ENCODE measurements at regions not wholly inside any gene's neighbourhood (a gene's known extent, or its start where the extent isn't known, plus 50 kb on each side); places are given as distances from the start of the nearest gene placed in this dataset.

GRCh38 chr2:146295080-146295670 is 1549.7 kb upstream of the ACVR2A start:
- DNase-seq (ENCODE audit: low spot score) = no peak

GRCh38 chr2:146287281-146287680 is 1557.5 kb upstream of the ACVR2A start:
- no peak for DNase-seq (ENCODE audit: low spot score)

GRCh38 chr2:146278881-146279280 is 1565.9 kb upstream of the ACVR2A start:
- no peak for DNase-seq (ENCODE audit: low spot score)

- no peak for DNase-seq (ENCODE audit: low spot score)
Observed at GRCh38 chr2:146271131-146271831, 1573.5 kb upstream of the ACVR2A start.

- DNase-seq (ENCODE audit: low spot score) = no peak
Observed at GRCh38 chr2:146270618-146271017, 1574.2 kb upstream of the ACVR2A start.

GRCh38 chr2:146267093-146267492 is 1577.7 kb upstream of the ACVR2A start:
- no peak for DNase-seq (ENCODE audit: low spot score)

DNA sequence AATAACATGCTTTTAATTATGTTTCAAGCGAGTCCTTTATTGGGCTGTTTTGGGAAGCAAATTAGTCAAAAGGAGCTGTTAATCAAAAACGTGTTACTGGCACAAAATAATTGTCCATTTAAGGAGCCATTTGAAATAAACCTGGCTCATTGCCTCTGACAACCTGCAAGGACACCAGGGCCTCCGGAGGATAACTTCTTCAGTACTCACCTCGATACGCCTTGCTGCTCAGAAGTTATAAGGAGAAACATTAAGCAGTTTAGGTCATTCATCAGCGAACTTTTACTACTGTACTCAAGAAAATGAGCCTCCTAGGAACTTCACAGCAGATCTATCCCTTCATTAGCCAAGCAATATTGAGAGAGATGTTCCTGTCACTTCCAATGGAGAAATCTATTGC is 1579.2 kb upstream of the ACVR2A start:
- no peak for DNase-seq (ENCODE audit: low spot score)

DNA sequence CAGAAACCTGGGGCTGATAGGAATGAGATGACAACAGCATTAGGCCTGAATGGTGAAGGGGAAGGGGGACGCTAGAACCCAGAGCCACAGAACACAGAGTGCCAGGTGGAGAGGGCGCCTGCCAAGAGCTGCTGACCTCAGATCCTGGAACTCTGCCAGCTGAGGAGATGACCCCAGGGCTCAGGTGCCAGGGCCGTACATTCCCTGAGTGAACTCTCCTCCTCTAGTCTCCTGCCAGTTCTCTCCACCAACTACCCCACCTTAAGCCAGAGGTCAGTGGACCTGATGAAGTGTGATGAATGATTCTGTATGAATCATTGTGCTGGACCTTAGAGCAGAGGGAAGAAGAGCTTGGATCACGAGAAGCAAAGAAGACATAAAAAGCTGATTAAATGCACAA is 1582.2 kb upstream of the ACVR2A start:
- DNase-seq (ENCODE audit: low spot score) = no peak

DNA sequence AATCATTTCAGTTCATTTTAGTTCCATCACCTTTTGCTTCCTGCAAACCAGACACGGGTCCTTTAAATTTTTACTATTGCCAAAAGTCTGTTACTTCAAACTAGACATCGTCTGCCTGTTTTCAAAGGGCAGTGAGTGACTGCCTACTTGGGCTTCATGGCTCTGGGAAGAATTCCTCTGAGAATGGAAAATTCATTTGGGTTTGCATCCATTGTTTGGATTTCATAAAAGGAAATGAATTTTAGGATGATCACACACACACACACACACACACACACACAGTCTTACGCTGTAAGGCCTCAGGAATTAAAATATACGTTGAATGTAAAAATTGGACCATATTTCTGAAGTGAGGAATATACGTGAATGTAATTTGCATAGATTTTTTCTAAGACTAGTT is 1584.3 kb upstream of the ACVR2A start:
- no peak for DNase-seq (ENCODE audit: low spot score)

DNA sequence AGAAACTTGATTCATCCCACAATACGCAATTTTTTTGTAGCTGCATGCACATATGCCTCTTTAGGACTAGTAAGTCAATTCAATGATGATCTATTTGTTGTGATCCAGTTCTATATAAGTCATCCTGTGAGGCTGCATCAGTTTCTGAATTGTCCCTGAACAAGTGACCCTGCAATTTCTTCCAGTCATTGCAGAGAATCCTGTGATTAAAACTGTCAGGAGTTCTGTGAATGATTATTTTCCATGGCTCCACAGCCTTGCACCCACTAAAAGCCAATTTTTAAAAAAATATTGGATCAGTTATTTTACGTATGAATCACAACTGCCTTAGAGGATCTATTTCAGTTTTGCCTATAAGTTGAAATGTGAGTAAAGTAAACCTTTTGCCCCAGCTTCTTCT is 1585.0 kb upstream of the ACVR2A start:
- DNase-seq (ENCODE audit: low spot score) = no peak

DNA sequence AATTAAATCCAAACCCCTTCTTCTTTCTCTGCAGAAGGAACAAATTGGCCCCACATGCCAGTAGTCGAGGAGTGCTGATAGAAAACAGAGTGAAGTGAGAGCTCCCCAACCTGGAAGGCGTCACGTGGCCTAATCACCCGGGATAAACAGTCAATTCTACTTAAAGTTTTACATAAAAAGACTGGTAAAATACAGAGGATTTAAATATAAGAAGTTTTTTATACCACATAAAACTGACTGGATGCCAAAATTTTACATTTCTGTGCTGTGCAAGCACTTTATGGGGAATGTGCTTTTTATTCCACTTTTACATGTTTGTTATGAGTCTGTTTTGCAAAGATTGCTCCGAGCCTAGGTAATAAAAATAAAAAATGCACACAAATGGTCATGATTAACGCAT is 1586.8 kb upstream of the ACVR2A start:
- no peak for DNase-seq (ENCODE audit: low spot score)

DNA sequence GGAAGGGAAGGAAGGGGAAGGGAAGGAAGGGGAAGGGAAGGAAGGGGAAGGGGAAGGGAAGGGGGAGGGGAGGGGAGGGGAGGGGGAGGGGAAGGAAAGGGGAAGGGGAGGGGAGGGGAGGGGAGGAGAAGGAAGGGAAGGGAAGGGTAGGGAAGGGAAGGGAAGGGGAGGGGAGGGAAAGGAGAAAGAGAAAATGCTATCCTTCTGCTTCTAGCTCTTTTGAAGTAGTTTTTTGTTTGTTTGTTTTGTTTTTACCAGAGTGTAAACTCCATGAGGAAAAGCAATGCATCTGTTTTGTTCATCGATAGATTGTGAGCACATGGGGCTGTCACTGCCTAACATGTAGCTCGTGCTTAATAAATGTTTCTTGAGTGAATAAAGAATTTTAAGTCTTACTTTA is 1592.7 kb upstream of the ACVR2A start:
- DNase-seq (ENCODE audit: low spot score) = no peak

DNA sequence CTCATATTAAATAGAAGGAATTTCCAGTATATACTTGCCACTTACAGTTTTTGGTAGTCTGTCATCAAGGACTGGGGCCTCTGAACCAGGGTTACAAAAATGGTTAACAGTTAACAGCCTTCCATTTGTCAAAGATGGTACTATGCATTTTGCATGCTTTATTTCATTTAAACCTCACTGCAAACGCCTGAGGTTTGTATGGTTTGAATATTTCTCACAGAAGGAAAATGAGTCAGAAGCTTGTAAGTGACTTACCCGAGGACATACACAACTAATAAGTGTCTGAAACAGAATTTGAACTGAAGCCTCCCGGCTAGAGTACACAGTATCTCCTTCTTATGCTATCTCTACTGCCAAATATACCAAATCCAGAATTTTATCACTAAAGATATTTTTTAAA is 1593.5 kb upstream of the ACVR2A start:
- no peak for DNase-seq (ENCODE audit: low spot score)

DNA sequence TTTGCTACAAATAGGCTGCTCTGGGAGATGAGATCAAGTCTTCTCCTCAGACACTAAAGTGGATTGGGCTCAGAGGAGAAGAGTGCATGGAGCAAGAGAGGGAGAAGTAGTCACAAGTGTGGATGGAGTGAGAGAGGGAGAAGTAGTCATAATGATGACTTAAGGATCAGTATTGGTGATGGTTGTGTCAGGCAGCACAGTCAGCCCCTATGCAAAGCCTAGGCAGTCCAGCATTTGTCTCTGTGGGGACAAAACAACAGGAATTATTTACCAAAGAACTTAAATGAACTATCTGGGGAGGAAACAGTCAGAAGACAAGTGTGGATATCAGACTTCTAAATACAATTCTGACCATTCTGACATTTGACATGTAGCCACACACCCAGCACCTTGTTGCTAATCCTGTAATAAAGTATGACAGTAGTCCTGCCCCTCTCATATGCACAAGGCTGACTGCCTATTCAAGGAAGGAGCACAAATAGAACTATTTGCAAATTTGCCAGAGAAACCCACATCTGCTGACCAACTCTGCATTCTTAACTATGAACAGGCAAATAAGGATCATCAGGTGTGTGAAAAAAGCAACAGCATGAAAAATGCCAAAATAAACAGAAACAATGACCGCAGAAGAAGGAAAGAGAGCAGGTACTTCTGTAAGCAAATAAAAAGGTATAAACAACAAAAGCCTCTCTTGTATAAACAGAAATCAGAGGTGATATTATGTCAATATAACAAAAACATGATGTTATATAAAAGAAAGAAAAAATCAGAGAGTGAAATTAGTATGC is 1597.9 kb upstream of the ACVR2A start:
- DNase-seq (ENCODE audit: low spot score) = no peak

DNA sequence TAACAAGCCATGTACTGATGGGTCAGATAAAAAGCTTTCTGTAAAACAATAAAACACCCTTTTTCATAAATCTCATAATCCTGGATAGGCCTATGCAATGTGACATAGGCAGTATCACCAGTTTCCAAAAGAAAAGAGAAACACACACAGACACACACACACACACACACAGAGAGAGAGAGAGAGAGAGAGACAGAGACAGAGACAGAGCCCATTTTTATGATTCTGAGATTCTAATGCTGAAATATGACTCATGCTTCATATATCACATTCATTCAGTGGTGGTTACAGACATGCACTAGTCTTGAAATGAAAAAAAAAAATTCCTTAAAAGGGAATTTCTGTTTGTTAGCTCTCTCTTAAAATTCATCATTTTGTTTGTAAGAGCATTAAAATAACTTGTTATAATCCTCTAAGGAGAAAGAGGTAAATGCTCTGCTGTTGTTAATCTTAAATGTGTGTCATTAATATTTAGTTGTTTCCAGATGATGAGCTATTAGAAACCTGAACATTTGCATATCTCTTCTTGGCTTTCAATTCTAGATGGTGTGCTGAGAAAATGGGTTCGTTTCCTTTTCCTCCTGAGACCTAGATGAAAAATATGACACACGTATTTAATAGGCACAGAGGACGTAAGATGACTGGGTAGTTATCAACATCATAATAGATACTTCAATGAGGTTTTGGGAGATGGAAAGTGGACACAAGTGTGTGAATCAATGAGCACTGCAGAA is 1598.7 kb upstream of the ACVR2A start:
- DNase-seq (ENCODE audit: low spot score) = no peak

GRCh38 chr2:146244830-146245229 is 1600.0 kb upstream of the ACVR2A start:
- DNase-seq (ENCODE audit: low spot score) = no peak

DNA sequence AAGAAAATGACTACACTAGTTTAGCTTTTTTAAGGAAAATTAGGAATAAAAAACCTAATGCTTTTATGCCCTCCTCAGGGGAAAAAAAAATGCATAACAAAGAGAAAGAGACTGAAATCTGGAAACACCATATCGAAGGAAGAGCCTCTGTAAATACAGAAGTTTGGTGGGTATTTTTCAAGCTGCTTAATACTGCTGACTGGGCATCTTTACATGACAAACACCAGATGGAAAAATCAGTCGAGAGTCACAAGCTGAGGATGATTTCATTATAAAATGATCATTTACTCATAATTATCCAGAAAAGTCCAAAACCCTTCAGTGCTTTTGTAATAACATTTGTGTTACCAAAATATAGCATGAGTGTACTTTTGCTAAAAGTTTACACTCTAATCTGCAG is 1600.7 kb upstream of the ACVR2A start:
- DNase-seq (ENCODE audit: low spot score) = no peak

DNA sequence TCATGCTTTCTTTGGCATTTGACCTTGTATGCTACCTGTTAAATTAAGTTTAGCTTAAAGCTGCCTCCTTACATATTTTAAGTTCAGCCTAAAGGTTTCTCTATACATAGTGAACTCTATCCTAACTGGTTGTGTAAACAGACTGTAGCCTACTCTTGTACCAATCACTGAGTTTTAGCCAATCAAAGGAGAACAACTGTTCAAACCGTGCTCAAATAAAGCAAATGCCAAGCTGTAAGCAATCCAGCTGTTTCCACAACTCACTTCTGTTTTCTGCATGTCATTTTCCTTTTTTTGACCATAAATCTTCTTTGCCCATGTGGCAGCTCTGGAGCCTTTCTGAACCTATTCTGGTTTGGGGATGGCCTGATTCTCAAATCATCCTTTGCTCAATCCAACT is 1603.8 kb upstream of the ACVR2A start:
- DNase-seq (ENCODE audit: low spot score) = no peak

DNA sequence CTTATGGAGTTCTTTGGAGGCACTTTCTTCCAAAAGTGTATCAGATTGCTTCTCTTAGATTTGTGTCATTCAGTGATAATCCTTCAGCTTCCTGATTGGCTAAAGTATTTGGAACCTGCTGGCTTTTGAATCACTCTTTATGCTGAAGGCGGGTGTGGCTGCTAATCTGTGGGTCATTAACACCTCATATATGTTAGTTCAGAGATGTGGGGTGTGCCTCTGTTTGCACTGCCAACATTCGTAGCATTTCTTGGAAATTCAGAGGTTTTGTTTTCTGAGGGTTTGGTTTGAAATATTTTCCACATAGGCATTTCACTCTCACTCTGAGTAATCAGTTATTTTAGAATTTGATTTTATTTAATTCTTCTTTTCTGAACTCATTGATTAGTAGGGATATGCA is 1604.4 kb upstream of the ACVR2A start:
- DNase-seq (ENCODE audit: low spot score) = no peak

DNA sequence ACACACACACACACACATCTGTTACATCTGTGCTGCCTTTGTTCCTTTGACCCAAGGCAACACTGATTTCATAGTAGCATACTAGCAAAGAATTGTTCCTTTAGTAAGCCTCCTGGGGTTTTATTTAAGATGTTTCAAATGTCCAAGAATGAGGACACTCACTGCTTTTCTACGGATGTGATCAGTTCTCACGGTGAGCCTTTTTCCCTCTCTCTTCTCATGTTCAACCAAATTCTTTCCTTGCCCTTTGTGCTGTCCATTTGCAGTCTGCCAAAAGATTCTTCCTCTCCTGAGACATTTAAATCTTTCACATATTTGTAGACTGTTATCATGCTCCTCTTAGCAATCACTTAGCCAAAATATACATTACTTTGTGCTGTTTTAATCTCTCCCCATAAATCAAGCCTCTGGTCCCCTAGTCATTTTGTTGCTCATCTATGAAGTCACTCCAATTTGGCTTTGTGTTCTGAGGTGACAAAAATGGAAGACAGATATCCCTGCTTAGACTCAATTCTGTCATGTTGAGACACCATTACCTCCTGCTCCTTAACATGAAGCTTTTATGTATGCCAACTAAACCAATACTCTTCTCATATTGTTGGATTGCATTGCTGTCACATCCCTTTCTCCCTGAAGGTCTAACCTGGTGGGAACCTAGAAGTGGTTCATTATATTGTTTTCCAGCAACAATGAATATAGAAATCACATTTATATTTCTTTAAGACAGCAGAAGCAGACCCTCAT is 1605.3 kb upstream of the ACVR2A start:
- DNase-seq (ENCODE audit: low spot score) = no peak

DNA sequence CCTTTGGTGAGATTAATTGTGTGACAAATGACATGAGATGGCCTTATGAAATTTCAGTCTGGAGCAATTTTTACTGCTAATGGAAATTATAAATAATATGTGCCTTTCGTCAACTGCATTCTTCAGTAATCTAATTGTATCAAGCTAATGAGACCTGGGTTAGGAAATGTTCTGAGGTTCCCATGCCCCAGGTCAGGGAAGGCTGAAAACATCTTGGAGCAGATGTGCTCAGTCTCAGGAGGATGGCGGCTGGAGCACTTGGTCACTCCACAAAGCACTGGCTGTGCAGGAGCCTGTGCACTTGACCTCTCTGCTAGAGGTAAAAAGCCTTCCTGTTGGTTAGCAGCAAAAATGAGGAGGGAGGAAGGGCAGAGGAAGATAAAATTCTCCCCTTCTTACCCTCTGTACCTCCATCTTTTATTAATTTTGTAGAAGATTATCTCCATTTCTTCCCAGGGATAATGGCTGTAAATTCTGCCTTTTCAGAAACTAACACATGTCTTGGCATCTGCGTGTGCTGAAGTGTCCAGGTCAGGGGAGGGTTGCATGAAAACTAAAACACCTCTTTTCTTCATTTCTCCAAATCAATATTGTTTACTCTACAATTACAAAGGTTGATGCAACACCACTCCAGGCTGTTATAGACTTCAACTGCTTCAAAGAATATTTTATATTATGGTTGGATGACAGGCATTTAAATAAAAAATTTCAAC is 1606.4 kb upstream of the ACVR2A start:
- no peak for DNase-seq (ENCODE audit: low spot score)
